HFFc6 (cell line): ENCODE measurements at regions not wholly inside any gene's neighbourhood (a gene's known extent, or its start where the extent isn't known, plus 50 kb on each side); places are given as distances from the start of the nearest gene placed in this dataset.

Experiments used
- DNase-seq: peaks from one replicate; pipeline ENCODE4 v3.0.0-alpha.2; 2018
- H3K27ac Mint-ChIP-seq: 2 replicates; pipeline ENCODE4 v1.8.0; 2020; ENCODE audit warnings: mild to moderate bottlenecking, mixed read lengths
- H3K27me3 Mint-ChIP-seq: 2 replicates; pipeline ENCODE4 v1.8.0; 2021; ENCODE audit warnings: mild to moderate bottlenecking, moderate library complexity, mixed read lengths; ENCODE audit not compliant: insufficient read depth
- H3K36me3 Mint-ChIP-seq: 2 replicates; pipeline ENCODE4 v1.8.0; 2021; ENCODE audit warnings: low read depth, mixed read lengths
- H3K4me1 Mint-ChIP-seq: 2 replicates; pipeline ENCODE4 v1.8.0; 2020; ENCODE audit warnings: low read depth, mixed read lengths
- H3K4me3 Mint-ChIP-seq: 2 replicates; pipeline ENCODE4 v1.8.0; 2020; ENCODE audit warnings: mild to moderate bottlenecking, moderate library complexity, mixed read lengths
- H3K9me3 Mint-ChIP-seq: 2 replicates; pipeline ENCODE4 v1.8.0; 2020; ENCODE audit warnings: mild to moderate bottlenecking, mixed read lengths
- TF ChIP-seq, protein P1 (sequence below): fragments of 200-600 bp; sonication (generic); IDR thresholded peaks from 2 replicates; pipeline ENCODE4 v1.5.0; 2021; ENCODE audit warnings: antibody characterized with exemption, mild to moderate bottlenecking

DNA sequence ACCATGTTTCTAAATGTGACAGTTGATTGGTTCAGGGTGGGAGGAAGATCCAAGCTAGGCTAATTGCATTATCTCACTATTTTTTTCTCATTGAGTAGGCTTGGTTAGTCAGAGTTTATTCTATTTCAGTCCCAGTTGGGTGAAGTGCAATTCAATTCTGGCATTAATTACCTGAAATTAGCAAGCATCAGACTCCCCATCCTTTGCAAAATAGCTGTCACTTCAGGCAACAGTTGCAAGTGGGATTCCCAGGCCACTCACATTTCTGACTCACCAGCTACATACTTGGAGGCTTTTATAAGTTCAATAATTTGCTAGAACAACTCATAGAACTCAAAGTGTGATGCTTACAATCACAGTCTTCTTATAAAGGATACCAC is 155.8 kb upstream of the HAND2 start:
- Mint-ChIP-seq H3K4me3 (no peak overlapping the region), H3K36me3 (no peaks in the 10 kb centered on the region), H3K27ac (no peak overlapping the region), H3K4me1 (no peaks in the 10 kb centered on the region), H3K27me3 (no peaks in the 10 kb centered on the region; the same call in 1 of the 2 replicates), H3K9me3 (no peaks in the 10 kb centered on the region; the same call in 1 of the 2 replicates)
- DNase-seq = no peak
- TF ChIP-seq, protein P1, sequence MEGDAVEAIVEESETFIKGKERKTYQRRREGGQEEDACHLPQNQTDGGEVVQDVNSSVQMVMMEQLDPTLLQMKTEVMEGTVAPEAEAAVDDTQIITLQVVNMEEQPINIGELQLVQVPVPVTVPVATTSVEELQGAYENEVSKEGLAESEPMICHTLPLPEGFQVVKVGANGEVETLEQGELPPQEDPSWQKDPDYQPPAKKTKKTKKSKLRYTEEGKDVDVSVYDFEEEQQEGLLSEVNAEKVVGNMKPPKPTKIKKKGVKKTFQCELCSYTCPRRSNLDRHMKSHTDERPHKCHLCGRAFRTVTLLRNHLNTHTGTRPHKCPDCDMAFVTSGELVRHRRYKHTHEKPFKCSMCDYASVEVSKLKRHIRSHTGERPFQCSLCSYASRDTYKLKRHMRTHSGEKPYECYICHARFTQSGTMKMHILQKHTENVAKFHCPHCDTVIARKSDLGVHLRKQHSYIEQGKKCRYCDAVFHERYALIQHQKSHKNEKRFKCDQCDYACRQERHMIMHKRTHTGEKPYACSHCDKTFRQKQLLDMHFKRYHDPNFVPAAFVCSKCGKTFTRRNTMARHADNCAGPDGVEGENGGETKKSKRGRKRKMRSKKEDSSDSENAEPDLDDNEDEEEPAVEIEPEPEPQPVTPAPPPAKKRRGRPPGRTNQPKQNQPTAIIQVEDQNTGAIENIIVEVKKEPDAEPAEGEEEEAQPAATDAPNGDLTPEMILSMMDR = no peak

DNA sequence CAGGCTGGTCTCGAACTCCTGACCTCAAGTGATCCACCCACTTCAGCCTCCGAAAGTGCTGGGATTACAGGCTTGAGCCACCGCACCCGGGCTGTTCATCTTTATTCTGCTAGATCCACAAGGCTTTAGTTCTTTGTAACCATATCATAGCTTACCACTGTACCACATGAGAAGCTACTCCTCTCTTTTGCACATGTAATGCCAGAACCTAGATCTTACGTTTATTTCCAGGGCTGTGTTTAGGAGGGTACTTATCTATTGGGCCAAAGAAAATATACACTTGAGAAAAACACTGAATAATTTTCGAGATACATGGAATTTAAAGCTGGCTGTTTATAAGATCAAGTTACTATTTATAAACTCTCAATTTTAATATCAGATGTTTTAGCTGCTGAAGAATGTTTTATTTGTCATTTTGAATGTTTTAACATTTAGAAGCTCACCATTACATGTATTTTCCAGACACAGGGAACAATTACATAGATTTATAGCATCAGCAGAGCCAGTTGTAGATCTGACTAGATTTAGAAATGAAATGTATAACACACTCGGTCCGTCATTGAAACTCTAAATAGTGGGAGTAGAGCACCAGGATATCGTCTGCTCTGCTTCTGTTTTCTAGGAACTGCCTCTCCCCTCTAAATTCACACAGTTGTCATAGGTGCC is 155.3 kb upstream of the HAND2 start:
- Mint-ChIP-seq H3K4me3 (no peak overlapping the region), H3K4me1 (no peaks in the 10 kb centered on the region), H3K27ac (no peak overlapping the region), H3K9me3 (no peaks in the 10 kb centered on the region; the same call in 1 of the 2 replicates), H3K36me3 (no peaks in the 10 kb centered on the region), H3K27me3 (no peaks in the 10 kb centered on the region; the same call in 1 of the 2 replicates)
- TF ChIP-seq, protein P1 = no peak
- no peak for DNase-seq

DNA sequence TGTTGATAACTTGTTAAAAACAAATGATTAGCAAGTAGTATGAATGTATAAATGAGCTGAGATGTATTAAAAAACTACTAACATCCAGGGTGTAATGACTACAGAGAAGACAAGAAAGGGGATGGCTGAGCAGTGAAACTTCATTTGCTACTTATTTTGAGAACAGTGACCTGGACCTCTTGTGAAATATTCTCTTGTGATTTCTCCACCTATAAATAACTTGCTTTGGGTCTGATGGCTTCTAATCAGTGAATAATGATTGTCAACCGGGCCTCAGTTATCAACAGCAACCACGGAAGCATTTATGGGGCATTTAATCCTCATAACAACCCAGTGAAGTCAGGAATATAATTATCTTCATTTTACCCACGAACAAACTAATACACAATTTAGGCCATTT is 154.2 kb upstream of the HAND2 start:
- Mint-ChIP-seq H3K9me3 (no peaks in the 10 kb centered on the region; the same call in 1 of the 2 replicates), H3K27me3 (no peaks in the 10 kb centered on the region; the same call in 1 of the 2 replicates), H3K36me3 (no peaks in the 10 kb centered on the region), H3K27ac (no peak overlapping the region), H3K4me3 (no peak overlapping the region), H3K4me1 (no peaks in the 10 kb centered on the region)
- DNase-seq = no peak
- TF ChIP-seq, protein P1 = no peak

DNA sequence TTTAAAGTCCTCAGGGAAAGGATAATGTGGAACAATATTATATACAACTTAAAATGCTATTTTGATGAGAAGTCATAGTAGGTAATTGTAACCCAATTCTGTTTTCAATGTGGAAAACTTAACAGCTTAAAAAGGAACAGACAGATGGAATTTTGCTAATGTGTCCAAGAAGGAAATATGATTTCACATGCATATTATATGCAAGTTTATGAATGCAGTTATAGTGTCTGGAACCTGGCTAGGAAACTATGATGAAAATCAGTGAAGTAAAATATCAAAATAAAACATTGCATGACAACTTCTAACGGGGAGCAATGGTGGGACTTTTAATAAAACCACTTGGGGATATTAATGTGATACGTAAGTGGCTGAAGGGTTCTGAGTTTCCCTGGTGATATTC is 152.6 kb upstream of the HAND2 start:
- H3K36me3 Mint-ChIP-seq = no peaks in the 10 kb centered on the region
- no peaks in the 10 kb centered on the region for H3K4me1 Mint-ChIP-seq
- no peak overlapping the region for H3K27ac Mint-ChIP-seq
- TF ChIP-seq, protein P1 = no peak
- no peaks in the 10 kb centered on the region; the same call in 1 of the 2 replicates for H3K9me3 Mint-ChIP-seq
- no peak overlapping the region for H3K4me3 Mint-ChIP-seq
- no peaks in the 10 kb centered on the region; the same call in 1 of the 2 replicates for H3K27me3 Mint-ChIP-seq
- DNase-seq = no peak

DNA sequence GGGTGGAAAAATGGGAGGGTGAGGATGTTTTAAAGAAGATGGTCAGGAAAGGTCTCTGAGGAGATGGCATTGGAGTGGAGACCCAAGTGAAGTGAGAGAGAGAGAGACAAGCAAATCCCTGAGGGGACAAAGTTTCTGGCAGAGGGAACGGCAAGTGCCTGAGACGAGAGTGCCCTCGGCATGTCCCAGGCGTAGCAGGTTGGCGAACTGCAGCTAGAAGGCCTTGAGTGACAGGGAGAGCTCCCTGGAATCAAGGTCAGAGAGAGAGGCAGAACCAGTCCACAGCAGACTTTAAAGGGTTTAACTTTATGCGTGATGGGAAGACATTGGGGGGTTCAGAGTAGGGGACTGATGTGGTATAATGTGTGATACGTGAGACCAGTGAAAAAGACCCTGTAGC is 150.2 kb upstream of the HAND2 start:
- peaks cover 4% of the 10 kb centered on the region for H3K9me3 Mint-ChIP-seq
- H3K27ac Mint-ChIP-seq = no peak overlapping the region
- no peak for DNase-seq
- no peak overlapping the region for H3K4me3 Mint-ChIP-seq
- no peaks in the 10 kb centered on the region for H3K4me1 Mint-ChIP-seq
- TF ChIP-seq, protein P1 = no peak
- no peaks in the 10 kb centered on the region; the same call in 1 of the 2 replicates for H3K27me3 Mint-ChIP-seq
- no peaks in the 10 kb centered on the region for H3K36me3 Mint-ChIP-seq
